Epithelial cell of prostate (primary cell): ENCODE measurements at regions not wholly inside any gene's neighbourhood (a gene's known extent, or its start where the extent isn't known, plus 50 kb on each side); places are given as distances from the start of the nearest gene placed in this dataset.

Experiments used
- DNase-seq: peaks from one replicate; pipeline ENCODE4 v3.0.0-alpha.2; 2011; ENCODE audit warnings: low read depth, low spot score
- H3K27ac ChIP-seq: fragments of 450-650 bp; 2 replicates; pipeline ENCODE4 v1.5.1; 2017; ENCODE audit warnings: mild to moderate bottlenecking

- no peak overlapping the region for H3K27ac ChIP-seq
- DNase-seq, result no peak
Observed at GRCh38 chr5:77569409-77569808, 69.1 kb downstream of the OTP start.

- no peak for DNase-seq
- no peak overlapping the region for H3K27ac ChIP-seq
Observed at GRCh38 chr5:77568555-77568954, 70.0 kb downstream of the OTP start.

- no peak overlapping the region for H3K27ac ChIP-seq
- no peak for DNase-seq
Observed at GRCh38 chr5:77568082-77568481, 70.4 kb downstream of the OTP start.

DNA sequence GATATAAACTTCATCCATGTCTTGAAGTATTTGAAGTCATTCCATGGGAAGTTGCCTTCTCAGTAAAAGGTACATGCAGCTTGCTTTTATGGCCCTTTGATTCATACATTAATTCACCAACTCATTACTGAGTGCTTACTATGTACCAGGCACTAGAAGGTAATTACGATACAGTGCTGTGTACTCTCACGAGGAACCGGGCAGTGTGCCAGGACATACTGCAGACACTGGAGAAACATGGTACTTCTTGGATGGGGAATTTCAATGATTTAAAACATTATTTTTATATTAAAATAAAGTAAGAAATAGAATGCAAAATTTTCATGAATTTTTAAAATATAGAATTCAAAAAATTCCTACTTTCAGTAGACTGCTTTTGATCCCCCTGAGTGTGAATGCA, 71.4 kb upstream of the WDR41 start:
- no peak overlapping the region for H3K27ac ChIP-seq
- no peak for DNase-seq

GRCh38 chr5:77561965-77562364, 69.8 kb upstream of the WDR41 start:
- DNase-seq, result no peak
- no peak overlapping the region for H3K27ac ChIP-seq

DNA sequence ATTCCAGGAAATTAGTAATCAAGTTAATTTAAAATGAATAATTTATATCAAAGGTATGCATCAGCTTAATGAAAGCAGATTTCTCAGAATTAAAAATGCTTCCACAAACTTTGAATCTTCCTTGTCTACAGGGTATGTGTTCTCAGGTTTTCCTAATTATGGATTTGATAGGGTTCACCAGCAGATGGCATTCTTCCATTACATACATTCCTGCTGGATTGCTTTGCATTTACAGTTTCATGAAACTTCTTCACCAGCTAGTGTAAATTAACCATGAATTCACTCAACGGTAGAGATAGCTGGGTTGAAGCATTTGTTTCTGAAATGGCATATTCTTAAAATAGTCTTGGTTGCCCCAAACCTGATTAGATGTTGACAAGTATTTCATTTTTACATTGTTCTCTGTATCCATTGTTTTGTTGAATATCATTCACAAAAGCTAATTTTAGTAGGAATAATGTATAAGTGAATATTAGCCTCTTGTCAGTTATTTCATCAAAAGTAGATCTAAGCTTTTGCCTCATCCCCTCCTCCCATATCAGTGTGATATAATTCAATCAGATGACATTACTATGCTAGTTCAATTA, 68.7 kb upstream of the WDR41 start:
- H3K27ac ChIP-seq, result no peak overlapping the region
- peak; percentile 6 for DNase-seq

GRCh38 chr5:77558266-77558665, 66.2 kb upstream of the WDR41 start:
- no peak overlapping the region for H3K27ac ChIP-seq
- no peak for DNase-seq

GRCh38 chr5:77550406-77550805, 58.3 kb upstream of the WDR41 start:
- no peak for DNase-seq

DNA sequence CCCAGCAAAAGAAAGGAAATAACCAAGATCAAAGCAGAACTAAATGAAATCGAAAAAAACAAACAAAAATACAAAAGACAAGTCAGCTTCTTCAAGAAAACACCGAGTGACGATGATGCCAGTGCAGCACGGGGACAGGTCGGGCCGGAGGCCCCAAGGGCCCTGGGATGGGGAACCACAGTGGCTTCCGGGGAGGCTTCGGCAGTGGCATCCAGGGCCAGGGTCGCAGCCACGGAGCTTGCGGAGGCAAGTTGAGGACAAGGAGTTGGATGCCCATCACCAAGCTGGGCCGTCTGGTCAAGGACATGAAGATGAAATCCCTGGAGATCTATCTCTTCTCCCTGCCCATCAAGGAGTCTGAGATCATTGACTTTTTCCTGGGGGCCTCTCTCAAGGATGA, 53.2 kb upstream of the WDR41 start:
- H3K27ac ChIP-seq, result no peak overlapping the region
- no peak for DNase-seq

More at GRCh38 chr5:77550406-77550805, 58.3 kb upstream of the WDR41 start:
- no peak overlapping the region for H3K27ac ChIP-seq
